ENCODE measurements at regions not wholly inside any gene's neighbourhood (a gene's known extent, or its start where the extent isn't known, plus 50 kb on each side); places are given as distances from the start of the nearest gene placed in this dataset.

GRCh38 chr4:157898836-157899605 lies 273.8 kb downstream of the GASK1B start:
- no peak for TF ChIP-seq CTCF (conservative IDR thresholded peaks at IDR 0.05; ENCODE audit: low read depth, low read length)
- DNase-seq (ENCODE audit: low read depth), result no peak
- no peak overlapping the region for H3K4me3 ChIP-seq (ENCODE audit: low read depth, low read length)

- DNase-seq (ENCODE audit: low read depth), result no peak
- no peak overlapping the region for H3K4me3 ChIP-seq (ENCODE audit: low read depth, low read length)
- no peak for TF ChIP-seq CTCF (conservative IDR thresholded peaks at IDR 0.05; ENCODE audit: low read depth, low read length)
Measured at GRCh38 chr4:157897855-157898370, 274.9 kb downstream of the GASK1B start.

GRCh38 chr4:157896726-157897125 lies 276.1 kb downstream of the GASK1B start:
- no peak for TF ChIP-seq CTCF (conservative IDR thresholded peaks at IDR 0.05; ENCODE audit: low read depth, low read length)
- DNase-seq (ENCODE audit: low read depth), result no peak
- H3K4me3 ChIP-seq (ENCODE audit: low read depth, low read length), result no peak overlapping the region

DNA sequence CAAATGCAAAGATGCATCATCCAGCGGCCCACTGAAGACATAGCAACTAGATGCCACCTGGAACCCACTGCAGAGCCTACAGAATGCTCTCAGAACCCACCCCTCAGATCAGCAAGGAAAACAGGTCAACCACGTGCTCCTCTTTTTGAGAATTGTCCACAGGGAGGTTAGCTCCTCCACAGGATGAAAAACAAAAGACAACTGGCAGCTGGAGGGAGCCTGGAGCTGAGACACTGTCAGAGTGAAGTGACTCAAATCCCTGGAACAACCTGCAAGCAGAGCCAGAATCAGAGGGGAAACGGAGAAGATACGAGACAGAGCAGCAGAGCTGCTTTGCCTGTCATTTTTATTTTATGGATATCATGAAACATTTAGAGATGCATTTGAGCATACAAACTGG lies 277.6 kb downstream of the GASK1B start:
- no peak for TF ChIP-seq CTCF (conservative IDR thresholded peaks at IDR 0.05; ENCODE audit: low read depth, low read length)
- no peak overlapping the region for H3K4me3 ChIP-seq (ENCODE audit: low read depth, low read length)
- no peak for DNase-seq (ENCODE audit: low read depth)

DNA sequence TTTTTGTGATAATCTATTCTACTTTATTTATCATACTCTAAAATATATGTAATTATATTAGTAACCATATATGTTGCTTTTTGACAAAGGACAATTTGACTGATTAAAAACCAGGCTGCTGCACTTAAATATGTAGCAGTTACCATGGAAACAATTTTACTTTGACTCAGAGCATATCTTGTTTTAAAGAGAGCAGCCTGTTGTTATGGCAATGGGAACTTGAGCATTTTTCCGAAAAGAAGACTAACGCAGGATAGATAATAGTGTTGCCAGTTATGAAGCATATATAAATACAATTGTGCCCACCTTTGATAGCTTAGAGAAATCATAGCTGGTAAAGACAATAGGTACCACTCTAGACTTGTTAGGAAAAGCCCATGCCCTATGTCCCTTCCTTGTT lies 283.0 kb downstream of the GASK1B start:
- TF ChIP-seq CTCF (conservative IDR thresholded peaks at IDR 0.05; ENCODE audit: low read depth, low read length), result no peak
- H3K4me3 ChIP-seq (ENCODE audit: low read depth, low read length), result no peak overlapping the region
- DNase-seq (ENCODE audit: low read depth), result no peak

DNA sequence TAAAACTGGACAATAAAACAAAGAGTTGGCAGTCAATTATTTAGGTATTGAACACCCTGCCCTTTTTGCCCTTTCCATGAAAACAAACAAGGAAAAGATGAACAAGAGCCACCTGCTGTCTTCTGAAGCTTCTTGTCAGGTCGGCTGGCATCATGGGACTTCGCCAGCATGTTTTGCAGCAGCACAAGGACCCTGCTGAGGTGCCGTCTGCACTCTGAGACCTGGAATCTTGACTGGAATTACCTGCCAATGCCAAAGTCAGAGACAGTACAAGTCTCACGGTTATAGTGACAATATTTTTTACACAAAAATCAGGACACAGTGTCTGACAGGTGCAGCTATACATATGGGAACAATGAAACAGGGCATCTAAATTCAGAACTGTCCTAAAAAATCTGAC lies 284.5 kb downstream of the GASK1B start:
- TF ChIP-seq CTCF (conservative IDR thresholded peaks at IDR 0.05; ENCODE audit: low read depth, low read length), result no peak
- H3K4me3 ChIP-seq (ENCODE audit: low read depth, low read length), result no peak overlapping the region
- DNase-seq (ENCODE audit: low read depth), result no peak

GRCh38 chr4:157887316-157887715 lies 285.5 kb downstream of the GASK1B start:
- TF ChIP-seq CTCF (conservative IDR thresholded peaks at IDR 0.05; ENCODE audit: low read depth, low read length), result no peak
- no peak for DNase-seq (ENCODE audit: low read depth)
- H3K4me3 ChIP-seq (ENCODE audit: low read depth, low read length), result no peak overlapping the region
